K562 (cell line): ENCODE measurements at regions not wholly inside any gene's neighbourhood (a gene's known extent, or its start where the extent isn't known, plus 50 kb on each side); places are given as distances from the start of the nearest gene placed in this dataset.

Source experiments
- ATAC-seq: fragments of 200-7000 bp; cut with Tn5 transposase; 3 replicates; pipeline ENCODE4 v1.9.1; 2020; ENCODE audit warnings: moderate library complexity
- BruUV-seq: library from RNA; stranded (reverse); fragments of 400-500 nt; replicated peaks from 2 replicates; lab custom pipeline; 2021; lab: Mats Ljungman, UMichigan
- CTCF ChIA-PET: fragments of 300-600 bp; formaldehyde crosslinking; extraction: SDS; loops from one replicate; lab custom pipeline; 2021; ENCODE audit warnings: low intra/inter-chr PET ratio; lab: Yijun Ruan, JAX
- POLR2A ChIA-PET: fragments of 300-600, 350-650 bp; sonication (Branson Sonifier 250); formaldehyde crosslinking; extraction: SDS; loops from one replicate; lab custom pipeline; 2021; ENCODE audit warnings: antibody characterized with exemption, inconsistent platforms; lab: Yijun Ruan, JAX
- DNase-seq, 4 experiments: peaks; one replicate each; pipeline versions ENCODE4 v3.0.0 to v3.0.0-alpha.2; 2011 to 2018; ENCODE audit warnings: low spot score in 3 of 4, mixed read lengths in 3 of 4; ENCODE audit errors: extremely low read depth in 1 of 4
- FAIRE-seq: peaks from 2 replicates; lab custom pipeline; 2011; peaks lifted over from hg19 to GRCh38; lab: Jason Lieb, UNC
- H2AFZ ChIP-seq: 2 replicates; pipeline ENCODE4 v1.6.0; 2011; ENCODE audit warnings: low read depth, low read length, control low read depth, inconsistent platforms
- H3K27ac ChIP-seq: fragments of 200-600 bp; 3 replicates; pipeline ENCODE4 v1.8.0; 2011; ENCODE audit warnings: low read depth, mild to moderate bottlenecking, control low read depth, inconsistent platforms, low read length, moderate library complexity, mixed read lengths; ENCODE audit errors: extremely low read depth
- H3K27me3 ChIP-seq, 2 experiments: fragments of 300-600 bp in 1 of 2; 2 replicates in 1 of 2; 3 replicates in 1 of 2; pipeline versions ENCODE4 v1.6.0 to v1.8.0; 2011; ENCODE audit warnings: inconsistent platforms in 2 of 2, low read length in 2 of 2, mild to moderate bottlenecking in 1 of 2, mixed read lengths in 1 of 2, moderate library complexity in 1 of 2; ENCODE audit not compliant: control insufficient read depth in 2 of 2, insufficient read depth in 2 of 2
- H3K36me3 ChIP-seq: fragments of 300-600 bp; 3 replicates; pipeline ENCODE4 v1.8.0; 2011; ENCODE audit warnings: mild to moderate bottlenecking, low read length, inconsistent platforms; ENCODE audit not compliant: control insufficient read depth, insufficient read depth
- H3K4me1 ChIP-seq, 2 experiments: fragments of 200-600 bp in 1 of 2; replicated peaks in 1 of 2; 2 replicates in 1 of 2; 3 replicates in 1 of 2; pipeline versions ENCODE4 v1.5.1 to v1.8.0; 2011; ENCODE audit warnings: inconsistent platforms in 2 of 2, low read length in 2 of 2, mild to moderate bottlenecking in 1 of 2, mixed read lengths in 1 of 2, moderate library complexity in 1 of 2; ENCODE audit not compliant: control insufficient read depth in 2 of 2, insufficient read depth in 2 of 2
- H3K4me2 ChIP-seq: 2 replicates; pipeline ENCODE4 v1.6.1; 2011; ENCODE audit warnings: low read length, control low read depth, inconsistent platforms, mixed read lengths; ENCODE audit not compliant: insufficient read depth
- H3K4me3 ChIP-seq: fragments of 200-600 bp; sonication (generic), shearing (Covaris generic); 2 replicates; pipeline ENCODE4 v1.5.1; 2016; ENCODE audit warnings: control low read depth, inconsistent platforms
- H3K79me2 ChIP-seq: fragments of 200-600 bp; 3 replicates; pipeline ENCODE4 v1.8.0; 2011; ENCODE audit warnings: low read length, inconsistent platforms; ENCODE audit not compliant: control insufficient read depth, insufficient read depth
- H3K9ac ChIP-seq, 2 experiments: 2 replicates each; pipeline versions ENCODE4 v1.6.0 to v1.6.1; 2011; ENCODE audit warnings: low read depth in 2 of 2, low read length in 2 of 2, control low read depth in 1 of 2, inconsistent platforms in 1 of 2, mild to moderate bottlenecking in 1 of 2, mixed read lengths in 1 of 2; ENCODE audit not compliant: insufficient read depth in 1 of 2
- H3K9me1 ChIP-seq: one replicate; pipeline ENCODE4 v1.6.0; 2011; ENCODE audit warnings: inconsistent platforms, mild to moderate bottlenecking, low read length, moderate library complexity; ENCODE audit not compliant: control insufficient read depth, insufficient read depth
- H3K9me3 ChIP-seq: replicated peaks from 2 replicates; pipeline ENCODE4 v1.5.1; 2011; ENCODE audit warnings: low read depth, low read length, inconsistent platforms; ENCODE audit not compliant: control insufficient read depth, insufficient read depth
- H4K20me1 ChIP-seq: replicated peaks from 2 replicates; pipeline ENCODE4 v1.6.1; 2011; ENCODE audit warnings: low read length, inconsistent platforms, mixed read lengths; ENCODE audit not compliant: control insufficient read depth, insufficient read depth
- CHD4 ChIP-seq: fragments of 200-600 bp; sonication (generic); IDR thresholded peaks from 3 replicates; pipeline ENCODE4 v1.6.1; 2012; ENCODE audit warnings: low read depth, mild to moderate bottlenecking, mixed read lengths, low read length, inconsistent platforms; ENCODE audit not compliant: insufficient read depth, insufficient replicate concordance, poor library complexity, severe bottlenecking
- FIP1L1 ChIP-seq: fragments of 200-400 bp; formaldehyde crosslinking; IDR thresholded peaks from 2 replicates; pipeline ENCODE4 v1.6.1; 2018; ENCODE audit warnings: mild to moderate bottlenecking, low read depth, low read length; ENCODE audit not compliant: poor library complexity, severe bottlenecking
- HDAC1 ChIP-seq, 2 experiments: fragments of 450-650 bp; IDR thresholded peaks; 2 replicates each; pipeline ENCODE4 v1.6.1; 2016 to 2017; ENCODE audit warnings: inconsistent platforms in 1 of 2, mild to moderate bottlenecking in 1 of 2, moderate library complexity in 1 of 2
- NR2F6 ChIP-seq: fragments of 450-650 bp; formaldehyde crosslinking; IDR thresholded peaks from 2 replicates; pipeline ENCODE4 v1.4.0; 2020; ENCODE audit warnings: mild to moderate bottlenecking
- PHB2 ChIP-seq: fragments of 450-650 bp; IDR thresholded peaks from 2 replicates; pipeline ENCODE4 v1.6.1; 2017; ENCODE audit warnings: low read depth
- RBM25 ChIP-seq: fragments of 200-400 bp; formaldehyde crosslinking; IDR thresholded peaks from 2 replicates; pipeline ENCODE4 v1.6.1; 2018; ENCODE audit warnings: low read length, low read depth, moderate library complexity; ENCODE audit not compliant: severe bottlenecking
- SIN3A ChIP-seq, 2 experiments: fragments of 150-350 bp in 1 of 2; IDR thresholded peaks; 2 replicates each; pipeline ENCODE4 v1.6.1; 2011 to 2016; ENCODE audit warnings: borderline replicate concordance in 2 of 2, low read depth in 2 of 2, low read length in 2 of 2, mild to moderate bottlenecking in 2 of 2, moderate library complexity in 2 of 2; ENCODE audit not compliant: control insufficient read depth in 1 of 2
- ZBTB2 ChIP-seq: fragments of 450-650 bp; IDR thresholded peaks from 2 replicates; pipeline ENCODE4 v1.6.1; 2016; ENCODE audit warnings: antibody characterized with exemption
- WGBS: fragments of 100-300 bp; shearing (Covaris generic); methylation state at CpG from one replicate; pipeline ENCODE4 v1.1.6; 2016; ENCODE audit warnings: low coverage, mixed read lengths; ENCODE audit not compliant: insufficient coverage; ENCODE audit errors: missing lambda C conversion rate; 5-methylcytosine and 5-hydroxymethylcytosine counted together
- in situ Hi-C: fragments of 300-500 bp; cut with MboI; formaldehyde crosslinking; loops from 4 replicates; pipeline ENCODE4 v1.15.0; 2018; ENCODE audit warnings: inconsistent platforms, mixed read lengths
- intact Hi-C: fragments of 100-400 bp; cut with micrococcal nuclease; formaldehyde crosslinking; loops from 2 replicates; pipeline ENCODE4 v1.14.2; 2022
- TF ChIP-seq, protein P1 (sequence below), 2 experiments: fragments of 150-350 bp in 1 of 2; IDR thresholded peaks; 2 replicates each; pipeline ENCODE4 v1.6.1; 2012 to 2016; ENCODE audit warnings: low read depth in 2 of 2, low read length in 2 of 2, mild to moderate bottlenecking in 1 of 2, moderate library complexity in 1 of 2
- TF ChIP-seq, protein P2 (sequence below), 2 experiments: fragments of 450-650 bp in 1 of 2; sonication (generic) in 1 of 2; formaldehyde crosslinking in 1 of 2; IDR thresholded peaks in 1 of 2; conservative IDR thresholded peaks in 1 of 2; 2 replicates each; pipeline versions ENCODE4 v1.6.1 to v1.8.1; 2016 to 2023; ENCODE audit warnings: mild to moderate bottlenecking in 2 of 2, moderate library complexity in 2 of 2, inconsistent platforms in 1 of 2, missing genetic modification reagents in 1 of 2

GRCh38 chr10:90306187-90306586, 551.7 kb downstream of the HTR7 start:
- Histone ChIP-seq H3K4me2 (no peak overlapping the region), H4K20me1 (no peaks in the 10 kb centered on the region), H3K4me3 (no peak overlapping the region), H3K9me1 (no peaks in the 10 kb centered on the region), H3K79me2 (no peaks in the 10 kb centered on the region), H3K36me3 (no peaks in the 10 kb centered on the region), H3K4me1 (no peaks in the 10 kb centered on the region), H3K9me3 (no peaks in the 10 kb centered on the region), H3K27ac (no peak overlapping the region), H2AFZ (no peak overlapping the region), H3K27me3 (no peaks in the 10 kb centered on the region), H3K9ac (no peak overlapping the region)
- CTCF ChIA-PET = no interaction called here
- POLR2A ChIA-PET = no interaction called here
- WGBS = 0% methylated on average over 1 of the region's 1 CpG
- intact Hi-C loops (no loop called here), in situ Hi-C loops (no loop called here)
- TF ChIP-seq HDAC1 (IDR thresholded peaks at IDR 0.05) (no peak), CHD4 (no peak), RBM25 (no peak), NR2F6 (CRISPR knock-in tag) (no peak), FIP1L1 (no peak), PHB2 (no peak), ZBTB2 (no peak), SIN3A (IDR thresholded peaks at IDR 0.05; ENCODE audit: borderline replicate concordance in 2 of 2, control insufficient read depth in 1 of 2, low read depth in 2 of 2, low read length in 2 of 2) (no peak)
- TF ChIP-seq, protein P1, sequence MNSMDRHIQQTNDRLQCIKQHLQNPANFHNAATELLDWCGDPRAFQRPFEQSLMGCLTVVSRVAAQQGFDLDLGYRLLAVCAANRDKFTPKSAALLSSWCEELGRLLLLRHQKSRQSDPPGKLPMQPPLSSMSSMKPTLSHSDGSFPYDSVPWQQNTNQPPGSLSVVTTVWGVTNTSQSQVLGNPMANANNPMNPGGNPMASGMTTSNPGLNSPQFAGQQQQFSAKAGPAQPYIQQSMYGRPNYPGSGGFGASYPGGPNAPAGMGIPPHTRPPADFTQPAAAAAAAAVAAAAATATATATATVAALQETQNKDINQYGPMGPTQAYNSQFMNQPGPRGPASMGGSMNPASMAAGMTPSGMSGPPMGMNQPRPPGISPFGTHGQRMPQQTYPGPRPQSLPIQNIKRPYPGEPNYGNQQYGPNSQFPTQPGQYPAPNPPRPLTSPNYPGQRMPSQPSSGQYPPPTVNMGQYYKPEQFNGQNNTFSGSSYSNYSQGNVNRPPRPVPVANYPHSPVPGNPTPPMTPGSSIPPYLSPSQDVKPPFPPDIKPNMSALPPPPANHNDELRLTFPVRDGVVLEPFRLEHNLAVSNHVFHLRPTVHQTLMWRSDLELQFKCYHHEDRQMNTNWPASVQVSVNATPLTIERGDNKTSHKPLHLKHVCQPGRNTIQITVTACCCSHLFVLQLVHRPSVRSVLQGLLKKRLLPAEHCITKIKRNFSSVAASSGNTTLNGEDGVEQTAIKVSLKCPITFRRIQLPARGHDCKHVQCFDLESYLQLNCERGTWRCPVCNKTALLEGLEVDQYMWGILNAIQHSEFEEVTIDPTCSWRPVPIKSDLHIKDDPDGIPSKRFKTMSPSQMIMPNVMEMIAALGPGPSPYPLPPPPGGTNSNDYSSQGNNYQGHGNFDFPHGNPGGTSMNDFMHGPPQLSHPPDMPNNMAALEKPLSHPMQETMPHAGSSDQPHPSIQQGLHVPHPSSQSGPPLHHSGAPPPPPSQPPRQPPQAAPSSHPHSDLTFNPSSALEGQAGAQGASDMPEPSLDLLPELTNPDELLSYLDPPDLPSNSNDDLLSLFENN (IDR thresholded peaks at IDR 0.05; ENCODE audit: low read depth in 2 of 2, low read length in 2 of 2) = no peak
- TF ChIP-seq, protein P2, sequence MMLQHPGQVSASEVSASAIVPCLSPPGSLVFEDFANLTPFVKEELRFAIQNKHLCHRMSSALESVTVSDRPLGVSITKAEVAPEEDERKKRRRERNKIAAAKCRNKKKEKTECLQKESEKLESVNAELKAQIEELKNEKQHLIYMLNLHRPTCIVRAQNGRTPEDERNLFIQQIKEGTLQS (IDR thresholded peaks at IDR 0.05) = no peak
- TF ChIP-seq, protein P2 (CRISPR knock-in tag; conservative IDR thresholded peaks at IDR 0.05) = no peak
- no TSS peak for BruUV-seq
- no peak for DNase-seq
- no peak for ATAC-seq
- no peak for FAIRE-seq
